OCI-LY1 (cell line): ENCODE measurements at regions not wholly inside any gene's neighbourhood (a gene's known extent, or its start where the extent isn't known, plus 50 kb on each side); places are given as distances from the start of the nearest gene placed in this dataset.

Source experiments
- H2AFZ ChIP-seq: fragments of 200-600 bp; sonication (generic), shearing (Covaris generic); 2 replicates; pipeline ENCODE4 v1.6.0; 2014; ENCODE audit warnings: antibody characterized with exemption, mild to moderate bottlenecking, low read length
- H3F3A ChIP-seq: fragments of 200-600 bp; sonication (generic), shearing (Covaris generic); 2 replicates; pipeline ENCODE4 v1.6.0; 2014; ENCODE audit warnings: mild to moderate bottlenecking, antibody characterized with exemption, low read length, moderate library complexity; ENCODE audit not compliant: insufficient read depth
- H3K27ac ChIP-seq: fragments of 200-600 bp; sonication (generic); 2 replicates; pipeline ENCODE4 v1.5.1; 2014; ENCODE audit warnings: low read length, mixed run types, mild to moderate bottlenecking, low read depth; ENCODE audit not compliant: poor library complexity, severe bottlenecking
- H3K27me3 ChIP-seq: fragments of 200-600 bp; sonication (generic); 2 replicates; pipeline ENCODE4 v1.6.0; 2014; ENCODE audit warnings: antibody characterized with exemption, mild to moderate bottlenecking, low read length, moderate library complexity; ENCODE audit not compliant: insufficient read depth
- H3K36me3 ChIP-seq: fragments of 200-600 bp; sonication (generic); 2 replicates; pipeline ENCODE4 v1.6.1; 2014; ENCODE audit warnings: mild to moderate bottlenecking, antibody characterized with exemption, low read length, moderate library complexity, mixed read lengths; ENCODE audit not compliant: insufficient read depth
- H3K4me1 ChIP-seq: fragments of 200-600 bp; sonication (generic); 2 replicates; pipeline ENCODE4 v1.5.1; 2014; ENCODE audit warnings: mild to moderate bottlenecking, low read length, moderate library complexity; ENCODE audit not compliant: insufficient read depth, severe bottlenecking
- H3K4me2 ChIP-seq: fragments of 200-600 bp; sonication (generic), shearing (Covaris generic); 2 replicates; pipeline ENCODE4 v1.6.1; 2014; ENCODE audit warnings: low read length
- H3K4me3 ChIP-seq: fragments of 200-600 bp; sonication (generic); 2 replicates; pipeline ENCODE4 v1.5.1; 2014; ENCODE audit warnings: low read length, low read depth, mild to moderate bottlenecking, mixed read lengths; ENCODE audit not compliant: poor library complexity, severe bottlenecking
- H3K79me2 ChIP-seq: fragments of 200-600 bp; shearing (Covaris generic); 2 replicates; pipeline ENCODE4 v1.6.1; 2016; ENCODE audit warnings: mixed run types, low read length, mixed read lengths; ENCODE audit not compliant: insufficient read depth
- H3K9ac ChIP-seq: fragments of 200-600 bp; sonication (generic), shearing (Covaris generic); 2 replicates; pipeline ENCODE4 v1.6.1; 2014; ENCODE audit warnings: mild to moderate bottlenecking, low read length, mixed read lengths
- H3K9me2 ChIP-seq: fragments of 200-600 bp; sonication (generic), shearing (Covaris generic); 2 replicates; pipeline ENCODE4 v1.6.1; 2014; ENCODE audit warnings: low read depth, mild to moderate bottlenecking, low read length, mixed read lengths
- H3K9me3 ChIP-seq: fragments of 200-600 bp; shearing (Covaris generic); 2 replicates; pipeline ENCODE4 v1.6.1; 2014; ENCODE audit warnings: low read length, mixed read lengths
- H4K20me1 ChIP-seq: fragments of 200-600 bp; sonication (generic), shearing (Covaris generic); 2 replicates; pipeline ENCODE4 v1.6.0; 2016; ENCODE audit warnings: mild to moderate bottlenecking, low read length; ENCODE audit not compliant: insufficient read depth
- EZH2 ChIP-seq: fragments of 200-600 bp; sonication (generic), shearing (Covaris generic); IDR thresholded peaks from 2 replicates; pipeline ENCODE4 v1.8.0; 2017; ENCODE audit warnings: borderline replicate concordance, mixed run types, mild to moderate bottlenecking, antibody characterized with exemption, low read length, moderate library complexity, mixed read lengths
- TF ChIP-seq, protein P1 (sequence below): fragments of 200-600 bp; sonication (generic), shearing (Covaris generic); IDR thresholded peaks from 2 replicates; pipeline ENCODE4 v1.5.1; 2017; ENCODE audit warnings: mild to moderate bottlenecking, antibody characterized with exemption, low read length, moderate library complexity, mixed read lengths

DNA sequence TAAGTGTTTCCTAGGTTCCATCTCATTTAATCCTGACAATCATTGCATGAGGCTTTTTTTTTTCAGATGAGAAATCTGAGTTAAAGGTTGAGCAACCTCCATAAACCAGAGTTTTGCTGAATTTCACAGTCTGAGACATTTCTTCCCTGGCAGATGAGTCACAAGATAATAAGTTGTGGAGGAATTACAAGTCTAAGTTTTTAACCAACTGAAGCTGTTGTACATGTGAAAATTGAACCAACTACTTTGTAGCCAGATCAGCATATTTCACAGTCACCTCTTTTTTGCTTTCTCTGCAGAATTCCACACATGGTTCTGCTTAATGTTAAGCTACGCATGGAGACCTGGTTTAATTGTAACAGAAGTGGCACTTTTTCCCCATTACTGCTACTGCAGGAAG is 765.6 kb downstream of the CDH11 start:
- Histone ChIP-seq H3K9me3 (no peaks in the 10 kb centered on the region), H3K4me1 (peaks cover 6% of the 10 kb centered on the region), H3K27ac (no peak overlapping the region), H3K4me3 (no peak overlapping the region), H3K9ac (no peak overlapping the region), H3K27me3 (no peaks in the 10 kb centered on the region), H3K36me3 (no peaks in the 10 kb centered on the region), H3K9me2 (no peaks in the 10 kb centered on the region), H4K20me1 (no peaks in the 10 kb centered on the region), H3K79me2 (no peaks in the 10 kb centered on the region), H2AFZ (peak overlapping the region; percentile 44; the same call in 1 of the 2 replicates), H3K4me2 (no peak overlapping the region), H3F3A (no peaks in the 10 kb centered on the region)
- no peak for TF ChIP-seq EZH2
- TF ChIP-seq, protein P1, sequence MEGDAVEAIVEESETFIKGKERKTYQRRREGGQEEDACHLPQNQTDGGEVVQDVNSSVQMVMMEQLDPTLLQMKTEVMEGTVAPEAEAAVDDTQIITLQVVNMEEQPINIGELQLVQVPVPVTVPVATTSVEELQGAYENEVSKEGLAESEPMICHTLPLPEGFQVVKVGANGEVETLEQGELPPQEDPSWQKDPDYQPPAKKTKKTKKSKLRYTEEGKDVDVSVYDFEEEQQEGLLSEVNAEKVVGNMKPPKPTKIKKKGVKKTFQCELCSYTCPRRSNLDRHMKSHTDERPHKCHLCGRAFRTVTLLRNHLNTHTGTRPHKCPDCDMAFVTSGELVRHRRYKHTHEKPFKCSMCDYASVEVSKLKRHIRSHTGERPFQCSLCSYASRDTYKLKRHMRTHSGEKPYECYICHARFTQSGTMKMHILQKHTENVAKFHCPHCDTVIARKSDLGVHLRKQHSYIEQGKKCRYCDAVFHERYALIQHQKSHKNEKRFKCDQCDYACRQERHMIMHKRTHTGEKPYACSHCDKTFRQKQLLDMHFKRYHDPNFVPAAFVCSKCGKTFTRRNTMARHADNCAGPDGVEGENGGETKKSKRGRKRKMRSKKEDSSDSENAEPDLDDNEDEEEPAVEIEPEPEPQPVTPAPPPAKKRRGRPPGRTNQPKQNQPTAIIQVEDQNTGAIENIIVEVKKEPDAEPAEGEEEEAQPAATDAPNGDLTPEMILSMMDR: no peak

DNA sequence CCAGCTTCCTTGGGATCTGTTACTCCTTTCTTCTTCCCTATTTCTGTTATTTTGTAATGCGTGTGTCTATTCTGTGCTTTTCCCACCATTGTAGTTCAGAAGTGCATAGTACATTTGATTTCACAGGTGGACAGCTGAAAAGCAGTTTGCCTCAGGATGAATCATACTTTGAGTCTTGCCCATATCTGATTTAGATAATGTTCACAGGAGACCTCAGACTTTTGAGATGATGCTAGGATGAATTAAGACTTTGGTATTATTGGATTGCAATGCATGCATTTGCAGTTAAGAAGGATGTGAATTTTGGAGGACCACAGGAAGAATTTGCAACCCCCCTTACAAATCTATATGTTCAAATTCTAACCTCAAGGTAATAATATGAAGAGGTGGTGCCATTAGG is 769.6 kb downstream of the CDH11 start:
- no peaks in the 10 kb centered on the region for H3K9me3 ChIP-seq
- H3K36me3 ChIP-seq: no peaks in the 10 kb centered on the region
- H3F3A ChIP-seq: no peaks in the 10 kb centered on the region
- H3K4me2 ChIP-seq: no peak overlapping the region
- no peak overlapping the region for H3K4me3 ChIP-seq
- no peaks in the 10 kb centered on the region for H4K20me1 ChIP-seq
- no peak overlapping the region for H3K9ac ChIP-seq
- TF ChIP-seq EZH2: no peak
- TF ChIP-seq, protein P1: no peak
- H3K27me3 ChIP-seq: no peaks in the 10 kb centered on the region
- H3K9me2 ChIP-seq: no peaks in the 10 kb centered on the region
- no peak overlapping the region for H3K27ac ChIP-seq
- no peak overlapping the region for H2AFZ ChIP-seq
- H3K4me1 ChIP-seq: peaks cover 6% of the 10 kb centered on the region
- no peaks in the 10 kb centered on the region for H3K79me2 ChIP-seq

DNA sequence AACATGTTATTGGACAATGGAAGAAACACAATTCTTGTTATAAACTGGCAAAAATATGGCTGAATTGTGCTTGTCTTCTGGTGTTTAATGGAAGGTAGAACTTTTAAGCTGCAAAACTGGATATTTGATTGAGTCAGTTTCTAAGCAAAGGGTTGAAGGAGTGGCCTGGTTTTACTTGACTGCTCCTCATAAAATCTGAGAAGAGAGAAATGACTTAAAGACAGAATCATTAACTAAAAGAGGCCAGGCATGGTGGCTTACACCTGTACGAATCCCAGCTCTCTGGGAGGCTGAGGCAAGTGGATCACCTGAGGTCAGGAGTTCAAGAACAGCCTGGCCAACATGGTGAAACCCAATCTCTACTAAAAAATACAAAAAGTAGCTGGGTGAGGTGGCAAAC is 770.7 kb downstream of the CDH11 start:
- peaks cover 3% of the 10 kb centered on the region for H3K4me1 ChIP-seq
- no peaks in the 10 kb centered on the region for H3F3A ChIP-seq
- no peaks in the 10 kb centered on the region for H3K9me2 ChIP-seq
- no peak overlapping the region for H3K27ac ChIP-seq
- no peak for TF ChIP-seq EZH2
- TF ChIP-seq, protein P1: no peak
- H2AFZ ChIP-seq: no peak overlapping the region
- H4K20me1 ChIP-seq: no peaks in the 10 kb centered on the region
- H3K36me3 ChIP-seq: no peaks in the 10 kb centered on the region
- H3K4me3 ChIP-seq: no peak overlapping the region
- no peaks in the 10 kb centered on the region for H3K79me2 ChIP-seq
- no peaks in the 10 kb centered on the region for H3K27me3 ChIP-seq
- no peak overlapping the region for H3K4me2 ChIP-seq
- no peaks in the 10 kb centered on the region for H3K9me3 ChIP-seq
- H3K9ac ChIP-seq: no peak overlapping the region
